Activated T-cell treated with anti-CD3 and anti-CD28 coated beads, Interleukin-2, amount 50 U/mL, for 72 hours (primary cell): ENCODE measurements at regions not wholly inside any gene's neighbourhood (a gene's known extent, or its start where the extent isn't known, plus 50 kb on each side); places are given as distances from the start of the nearest gene placed in this dataset.
"Not testable (repeated sequence)": the region's sequence is repeated elsewhere in the genome, so short reads cannot be mapped to it uniquely, and the experiment has no call there.

Experiments used
- ATAC-seq, 2 donors: fragments of 150-1000 bp; cut with Tn5 transposase; replicated peaks in 1 of 2; 2 replicates each; pipeline ENCODE4 v1.10.0; 2021; ENCODE audit warnings: moderate library complexity in 2 of 2, mild to moderate bottlenecking in 1 of 2
- DNase-seq, 2 donors: peaks; one replicate each; pipeline ENCODE4 v3.0.0; 2021 to 2022; ENCODE audit warnings: mixed read lengths in 1 of 2
- H3K27ac Mint-ChIP-seq: one replicate; pipeline ENCODE4 v1.8.0; 2022; ENCODE audit warnings: mild to moderate bottlenecking, moderate library complexity, mixed read lengths
- H3K27me3 Mint-ChIP-seq: one replicate; pipeline ENCODE4 v1.8.0; 2022; ENCODE audit warnings: low read depth, mixed read lengths
- H3K36me3 Mint-ChIP-seq, 2 donors: one replicate each; pipeline ENCODE4 v1.8.0; 2022; ENCODE audit warnings: mixed read lengths in 2 of 2, mild to moderate bottlenecking in 1 of 2; ENCODE audit not compliant: insufficient read depth in 2 of 2
- H3K4me1 Mint-ChIP-seq: one replicate; pipeline ENCODE4 v1.8.0; 2022; ENCODE audit warnings: low read depth, mixed read lengths
- H3K4me3 Mint-ChIP-seq, 2 donors: one replicate each; pipeline ENCODE4 v1.8.0; 2022; ENCODE audit warnings: mild to moderate bottlenecking in 2 of 2, mixed read lengths in 2 of 2, moderate library complexity in 2 of 2
- H3K9me3 Mint-ChIP-seq, 2 donors: one replicate each; pipeline ENCODE4 v1.8.0; 2022; ENCODE audit warnings: mixed read lengths in 2 of 2

- no peaks in the 10 kb centered on the region for H3K36me3 Mint-ChIP-seq
- H3K27ac Mint-ChIP-seq: no peak overlapping the region
- DNase-seq (no peak), ATAC-seq (no peak)
- no peaks in the 10 kb centered on the region for H3K9me3 Mint-ChIP-seq
- H3K4me1 Mint-ChIP-seq: no peaks in the 10 kb centered on the region
- H3K27me3 Mint-ChIP-seq: peaks cover 7% of the 10 kb centered on the region
- H3K4me3 Mint-ChIP-seq: no peak overlapping the region
Observed at GRCh38 chr9:108759399-108759798, 96.4 kb downstream of the ACTL7B start.

GRCh38 chr9:108756746-108757490 is 98.9 kb downstream of the ACTL7B start:
- H3K9me3 Mint-ChIP-seq: peaks cover 7% of the 10 kb centered on the region in 2 donors
- no peaks in the 10 kb centered on the region for H3K36me3 Mint-ChIP-seq
- peaks cover 12% of the 10 kb centered on the region for H3K27me3 Mint-ChIP-seq
- no peaks in the 10 kb centered on the region for H3K4me1 Mint-ChIP-seq
- ATAC-seq (no peak), DNase-seq (no peak)
- no peak overlapping the region for H3K27ac Mint-ChIP-seq
- H3K4me3 Mint-ChIP-seq: no peak overlapping the region

- no peak overlapping the region for H3K4me3 Mint-ChIP-seq
- peaks cover 12% of the 10 kb centered on the region for H3K27me3 Mint-ChIP-seq
- no peak overlapping the region for H3K27ac Mint-ChIP-seq
- DNase-seq: no peak
- no peak for ATAC-seq
- H3K36me3 Mint-ChIP-seq: no peaks in the 10 kb centered on the region
- H3K9me3 Mint-ChIP-seq: peaks cover 7% of the 10 kb centered on the region in 2 donors
- H3K4me1 Mint-ChIP-seq: no peaks in the 10 kb centered on the region
Observed at GRCh38 chr9:108755979-108756378, 99.8 kb downstream of the ACTL7B start.

GRCh38 chr9:108751369-108751768 is 104.4 kb downstream of the ACTL7B start:
- Mint-ChIP-seq H3K27me3 (peaks cover 5% of the 10 kb centered on the region), H3K4me3 (no peak overlapping the region), H3K27ac (no peak overlapping the region), H3K36me3 (no peaks in the 10 kb centered on the region), H3K4me1 (no peaks in the 10 kb centered on the region), H3K9me3 (peaks cover 7% of the 10 kb centered on the region in 2 donors)
- ATAC-seq (no peak), DNase-seq (no peak)

GRCh38 chr9:108750661-108751215 is 105.0 kb downstream of the ACTL7B start:
- Mint-ChIP-seq H3K9me3 (peaks cover 7% of the 10 kb centered on the region in 2 donors), H3K27me3 (peaks cover 5% of the 10 kb centered on the region), H3K36me3 (no peaks in the 10 kb centered on the region), H3K4me3 (no peak overlapping the region), H3K27ac (no peak overlapping the region), H3K4me1 (no peaks in the 10 kb centered on the region)
- no peak for DNase-seq
- no peak for ATAC-seq

GRCh38 chr9:108748776-108749175 is 107.0 kb downstream of the ACTL7B start:
- DNase-seq (no peak), ATAC-seq (no peak)
- no peak overlapping the region for H3K27ac Mint-ChIP-seq
- peaks cover 5% of the 10 kb centered on the region for H3K27me3 Mint-ChIP-seq
- no peak overlapping the region for H3K4me3 Mint-ChIP-seq
- no peaks in the 10 kb centered on the region for H3K36me3 Mint-ChIP-seq
- H3K4me1 Mint-ChIP-seq: no peaks in the 10 kb centered on the region
- H3K9me3 Mint-ChIP-seq: peaks cover 4 to 5% of the 10 kb centered on the region in 2 donors

GRCh38 chr9:108746864-108747263 is 108.9 kb downstream of the ACTL7B start:
- Mint-ChIP-seq H3K36me3 (no peaks in the 10 kb centered on the region), H3K27me3 (no peaks in the 10 kb centered on the region), H3K4me3 (no peak overlapping the region), H3K9me3 (no peaks in the 10 kb centered on the region), H3K27ac (no peak overlapping the region), H3K4me1 (no peaks in the 10 kb centered on the region)
- DNase-seq (no peak), ATAC-seq (no peak)

- H3K4me1 Mint-ChIP-seq: no peaks in the 10 kb centered on the region
- H3K27ac Mint-ChIP-seq: no peak overlapping the region
- no peaks in the 10 kb centered on the region for H3K27me3 Mint-ChIP-seq
- no peak for ATAC-seq
- no peaks in the 10 kb centered on the region for H3K9me3 Mint-ChIP-seq
- H3K36me3 Mint-ChIP-seq: no peaks in the 10 kb centered on the region
- no peak for DNase-seq
- no peak overlapping the region for H3K4me3 Mint-ChIP-seq
Observed at GRCh38 chr9:108746001-108746400, 109.8 kb downstream of the ACTL7B start.

GRCh38 chr9:108744641-108745040 is 111.1 kb downstream of the ACTL7B start:
- ATAC-seq: no peak
- Mint-ChIP-seq H3K4me1 (no peaks in the 10 kb centered on the region), H3K36me3 (no peaks in the 10 kb centered on the region), H3K4me3 (no peak overlapping the region), H3K27ac (no peak overlapping the region), H3K9me3 (no peaks in the 10 kb centered on the region), H3K27me3 (no peaks in the 10 kb centered on the region)
- DNase-seq: no peak

GRCh38 chr9:108743901-108744371 is 111.8 kb downstream of the ACTL7B start:
- ATAC-seq (no peak), DNase-seq (no peak)
- Mint-ChIP-seq H3K4me1 (no peaks in the 10 kb centered on the region), H3K36me3 (no peaks in the 10 kb centered on the region), H3K27me3 (no peaks in the 10 kb centered on the region), H3K27ac (no peak overlapping the region), H3K9me3 (no peaks in the 10 kb centered on the region), H3K4me3 (no peak overlapping the region)

GRCh38 chr9:108743416-108743815 is 112.4 kb downstream of the ACTL7B start:
- no peak overlapping the region for H3K27ac Mint-ChIP-seq
- no peaks in the 10 kb centered on the region for H3K9me3 Mint-ChIP-seq
- ATAC-seq (no peak), DNase-seq (no peak)
- no peaks in the 10 kb centered on the region for H3K36me3 Mint-ChIP-seq
- no peak overlapping the region for H3K4me3 Mint-ChIP-seq
- no peaks in the 10 kb centered on the region for H3K27me3 Mint-ChIP-seq
- H3K4me1 Mint-ChIP-seq: no peaks in the 10 kb centered on the region

GRCh38 chr9:108742191-108742590 is 113.6 kb downstream of the ACTL7B start:
- ATAC-seq (no peak), DNase-seq (no peak)
- Mint-ChIP-seq H3K4me3 (no peak overlapping the region), H3K9me3 (no peaks in the 10 kb centered on the region), H3K36me3 (no peaks in the 10 kb centered on the region), H3K27ac (no peak overlapping the region), H3K4me1 (no peaks in the 10 kb centered on the region), H3K27me3 (no peaks in the 10 kb centered on the region)

GRCh38 chr9:108731292-108731691 is 124.5 kb downstream of the ACTL7B start:
- H3K4me3 Mint-ChIP-seq, DNase-seq, H3K27me3 Mint-ChIP-seq, ATAC-seq, H3K36me3 Mint-ChIP-seq, H3K4me1 Mint-ChIP-seq, H3K27ac Mint-ChIP-seq: not testable (repeated sequence)
- H3K9me3 Mint-ChIP-seq: peaks cover 10 to 12% of the 10 kb centered on the region in 2 donors
